ENCODE measurements at regions not wholly inside any gene's neighbourhood (a gene's known extent, or its start where the extent isn't known, plus 50 kb on each side); places are given as distances from the start of the nearest gene placed in this dataset.
A peak's percentile ranks its signal among the peaks of the same experiment; 100 is the strongest.

DNA sequence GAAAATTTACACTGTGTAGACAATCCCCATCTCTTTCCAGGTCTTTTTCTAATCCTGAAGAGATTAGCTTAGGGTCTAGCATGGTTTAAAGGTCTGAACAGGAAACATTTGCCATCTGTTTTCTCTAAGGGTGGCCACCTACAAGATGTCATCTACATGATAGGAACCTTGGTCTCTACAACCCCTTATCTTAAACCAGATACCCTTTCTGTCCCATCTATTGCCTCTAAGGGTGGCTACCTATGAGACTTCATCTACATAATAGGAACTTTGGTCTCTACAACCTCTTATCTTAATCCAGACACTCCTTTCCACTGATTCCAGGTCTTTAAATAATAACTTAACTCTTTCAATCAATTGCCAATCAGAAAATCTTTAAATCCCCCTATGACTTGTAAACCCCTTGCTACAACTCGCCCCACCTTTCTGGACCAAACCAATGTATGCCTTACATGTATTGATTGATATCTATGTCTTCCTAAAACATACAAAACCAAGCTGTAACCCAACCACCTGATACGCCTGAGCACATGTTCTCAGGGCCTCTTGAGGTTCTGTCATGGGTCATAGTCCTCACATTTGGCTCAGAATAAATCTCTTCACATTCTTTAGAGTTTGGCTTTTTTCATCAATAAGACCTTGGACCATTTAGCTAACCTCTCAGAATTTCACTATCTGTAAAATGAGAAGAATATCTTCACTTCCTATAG is 605.0 kb downstream of the TUSC7 start:
- DNase-seq: no peak

DNA sequence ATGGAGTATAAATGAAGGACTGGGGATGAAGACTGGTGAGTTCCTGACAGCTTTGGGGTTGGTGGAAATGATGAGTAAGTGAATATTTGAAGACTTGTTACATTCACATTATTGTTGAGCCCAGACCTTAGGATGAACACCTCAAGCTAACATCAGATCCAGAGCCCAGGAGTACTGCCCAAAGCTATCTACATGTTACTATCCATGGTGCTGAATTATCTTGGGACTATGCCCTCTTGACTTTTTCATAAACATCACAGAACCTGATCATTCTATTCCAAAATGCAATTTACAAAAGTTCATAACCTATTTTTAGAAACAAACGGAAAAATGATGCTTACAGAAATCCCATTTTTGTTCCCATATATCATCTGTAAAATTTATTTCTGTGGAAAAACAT is 613.3 kb downstream of the TUSC7 start:
- no peak for DNase-seq

DNA sequence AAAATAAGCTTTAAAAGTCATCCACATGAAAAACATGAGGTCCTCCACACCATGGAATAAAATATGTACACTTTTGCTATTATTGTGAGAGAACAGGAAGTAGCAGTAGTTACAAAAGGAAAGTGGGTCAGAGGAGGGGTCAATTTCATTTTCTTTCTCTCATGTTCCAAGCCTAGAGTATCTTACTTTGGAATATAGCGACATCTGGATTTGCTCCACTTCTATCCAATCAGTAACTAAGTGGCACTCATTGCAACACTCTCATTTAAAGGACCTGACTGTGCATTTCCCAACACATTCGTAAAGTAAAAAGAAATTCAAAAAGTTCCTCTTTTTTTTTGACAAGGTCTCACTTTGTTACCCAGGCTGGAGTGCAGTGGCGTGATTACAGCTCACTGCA is 637.3 kb downstream of the TUSC7 start:
- DNase-seq: no peak

DNA sequence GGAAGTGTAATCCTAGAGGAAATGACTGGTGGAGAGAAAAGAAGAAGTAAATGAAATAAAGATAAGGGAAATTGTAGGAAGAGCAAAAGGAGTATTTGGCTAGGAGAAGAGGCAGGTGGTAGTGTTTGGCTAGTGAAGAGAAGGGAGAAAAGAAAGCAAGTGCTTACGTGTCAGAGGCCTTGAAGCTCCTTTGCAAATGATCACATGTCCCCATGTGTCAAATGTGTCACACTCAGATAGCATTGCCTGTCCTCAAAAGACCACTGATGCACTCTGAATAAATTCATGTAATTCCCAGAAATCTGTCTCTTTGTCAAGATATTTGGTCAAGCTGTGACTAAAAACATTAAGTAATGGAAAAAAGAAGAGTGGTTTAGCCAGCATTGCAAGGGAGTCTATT is 639.3 kb downstream of the TUSC7 start:
- DNase-seq: no peak

DNA sequence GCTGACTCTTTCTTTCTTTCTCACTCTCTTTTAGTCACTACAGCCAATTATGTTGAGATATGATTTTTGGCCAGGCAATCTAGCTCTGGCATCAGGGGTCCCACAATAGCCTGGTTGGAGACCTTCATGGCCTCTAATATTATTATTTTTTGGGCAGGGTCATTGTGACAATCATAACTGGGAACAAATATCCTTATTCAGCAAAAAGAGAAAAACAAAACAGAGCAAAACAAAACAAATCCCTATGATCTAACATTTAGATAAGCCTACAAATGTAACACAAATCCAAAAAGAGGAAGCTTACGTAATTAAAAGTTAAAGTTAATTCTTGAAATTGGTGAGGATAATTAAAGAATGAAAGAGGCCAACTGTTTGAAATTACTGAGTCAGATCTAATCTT is 640.0 kb downstream of the TUSC7 start:
- DNase-seq: no peak

DNA sequence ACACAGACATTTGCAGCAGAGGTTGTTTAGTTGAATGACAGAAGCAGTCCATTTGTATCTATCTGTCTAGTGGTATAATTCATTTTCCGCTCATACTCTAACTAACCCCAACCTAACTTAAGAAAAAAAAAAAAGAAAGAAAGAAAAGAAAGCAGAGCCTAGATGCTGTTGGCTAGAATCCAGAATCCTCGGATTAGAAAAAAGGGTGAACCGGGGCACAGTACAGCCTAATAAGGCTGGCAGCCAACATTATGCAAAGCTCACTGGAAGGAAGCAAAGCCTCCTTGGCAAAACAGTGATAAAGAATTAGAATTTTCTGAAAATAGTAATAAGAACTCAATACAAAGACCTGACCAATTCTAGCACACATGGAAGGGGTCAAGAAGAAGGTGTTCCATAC is 640.8 kb downstream of the TUSC7 start:
- no peak for DNase-seq

DNA sequence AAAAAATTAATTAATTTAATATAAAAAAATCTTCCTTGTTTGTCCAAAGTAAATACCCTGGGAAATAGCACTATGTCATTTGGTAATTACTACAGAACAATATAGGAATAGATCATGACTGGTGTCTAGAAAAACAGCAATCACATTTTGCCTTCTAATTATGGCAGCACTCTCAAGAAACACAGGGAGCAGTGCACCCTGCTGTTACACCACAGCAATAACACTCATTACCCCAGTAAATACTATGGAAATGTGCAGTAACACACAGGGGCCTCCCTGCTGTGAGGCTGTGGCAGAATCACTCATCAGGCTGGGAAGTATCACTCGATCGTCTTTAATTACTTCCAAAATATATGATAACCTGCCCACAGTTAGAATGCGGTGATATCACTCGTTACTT is 646.0 kb downstream of the TUSC7 start:
- DNase-seq: peak; percentile 53 to 90 (median 65)

DNA sequence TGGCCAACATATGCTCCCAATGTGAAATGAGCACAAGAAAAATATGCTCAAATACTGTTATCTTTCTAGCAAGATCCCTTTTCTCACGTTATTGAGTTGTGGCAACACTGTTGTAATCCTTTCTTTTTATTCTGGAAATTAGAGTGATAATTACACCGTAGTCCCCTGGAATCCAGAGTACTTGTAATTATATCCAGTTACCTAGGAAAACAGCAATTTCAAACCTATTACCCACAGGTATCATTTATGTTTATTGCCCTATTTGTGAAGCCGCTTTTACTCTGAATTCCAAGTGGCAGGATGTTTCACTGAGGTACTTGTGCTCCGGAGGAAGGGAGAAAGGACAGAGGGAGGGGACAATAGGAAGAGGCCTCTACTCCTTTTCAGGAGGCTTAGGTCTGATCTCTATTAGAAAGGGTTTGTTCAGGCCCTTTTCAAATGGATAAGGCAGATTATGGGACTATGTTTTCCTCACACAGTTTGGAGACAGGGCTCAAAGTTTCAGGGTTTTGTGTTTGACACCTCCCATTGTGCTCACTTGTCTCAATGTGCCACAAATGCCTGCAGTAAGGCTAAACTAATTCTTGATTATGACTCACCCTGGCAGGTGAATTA is 646.6 kb downstream of the TUSC7 start:
- DNase-seq: peak in 2 of 3 experiments; percentile 31 to 82

DNA sequence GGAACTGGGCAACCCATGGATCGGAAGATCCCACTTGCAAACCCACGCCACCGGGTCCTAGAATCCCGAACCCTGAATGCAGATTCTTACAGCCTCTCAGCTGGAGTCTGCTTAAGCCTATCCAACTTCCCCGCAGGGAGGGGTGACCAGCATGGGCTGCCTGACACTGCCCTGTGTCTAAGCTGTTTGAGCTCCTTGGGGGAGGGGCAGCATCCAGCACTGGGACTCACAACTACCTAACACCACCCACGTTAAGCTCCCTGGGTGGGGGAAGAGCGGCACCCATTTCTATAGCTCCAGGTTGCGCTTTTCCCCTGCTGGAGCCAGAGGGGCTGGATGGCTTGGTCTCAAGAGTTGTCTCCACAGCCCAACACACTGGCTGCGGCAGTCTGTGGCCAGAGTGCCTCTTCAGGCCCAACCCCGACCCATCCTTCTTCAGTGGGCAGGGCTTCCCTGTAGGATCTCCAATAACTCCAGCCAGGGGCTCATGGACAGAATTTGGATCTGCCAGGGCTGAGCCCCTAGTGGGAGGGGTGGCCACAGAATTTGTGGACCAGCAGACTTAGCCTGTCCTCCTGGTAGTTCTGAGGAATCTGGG is 649.2 kb downstream of the TUSC7 start:
- no peak for DNase-seq

DNA sequence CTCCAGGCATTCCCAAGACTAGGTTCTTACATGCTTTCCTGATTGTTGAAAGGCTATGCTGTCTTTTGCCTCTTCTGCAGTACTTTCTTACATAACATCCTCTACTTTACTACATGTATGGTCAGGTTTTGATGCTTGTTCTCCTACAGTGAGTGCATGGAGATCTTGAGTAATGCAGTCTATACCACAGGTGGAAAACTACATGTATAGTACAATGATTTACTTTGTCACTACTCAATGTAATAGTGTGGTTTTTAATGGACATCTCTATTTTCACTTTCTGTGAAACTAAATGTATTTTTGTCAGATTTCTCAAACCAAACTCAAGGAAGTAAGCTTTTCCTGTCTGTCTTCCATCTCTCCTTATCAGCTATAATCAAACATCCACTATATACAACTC is 657.0 kb downstream of the TUSC7 start:
- no peak for DNase-seq

DNA sequence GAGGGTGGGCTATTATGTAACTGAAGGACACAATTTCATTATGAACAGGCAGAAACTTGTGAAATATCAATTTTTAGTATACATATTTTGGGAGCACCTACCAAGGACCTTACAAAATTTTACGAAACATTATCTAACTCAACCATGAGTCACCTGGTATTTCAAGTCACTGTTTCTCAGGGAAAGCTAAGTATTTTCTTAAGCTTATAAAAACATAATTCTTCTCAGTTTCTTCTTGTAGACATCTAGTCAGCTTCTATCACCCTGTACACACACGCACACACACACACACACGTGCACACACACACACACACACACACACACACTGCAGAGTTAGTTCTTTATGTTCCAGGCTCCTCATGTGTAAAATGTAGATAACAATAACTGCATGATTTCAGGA is 658.3 kb downstream of the TUSC7 start:
- DNase-seq: no peak

DNA sequence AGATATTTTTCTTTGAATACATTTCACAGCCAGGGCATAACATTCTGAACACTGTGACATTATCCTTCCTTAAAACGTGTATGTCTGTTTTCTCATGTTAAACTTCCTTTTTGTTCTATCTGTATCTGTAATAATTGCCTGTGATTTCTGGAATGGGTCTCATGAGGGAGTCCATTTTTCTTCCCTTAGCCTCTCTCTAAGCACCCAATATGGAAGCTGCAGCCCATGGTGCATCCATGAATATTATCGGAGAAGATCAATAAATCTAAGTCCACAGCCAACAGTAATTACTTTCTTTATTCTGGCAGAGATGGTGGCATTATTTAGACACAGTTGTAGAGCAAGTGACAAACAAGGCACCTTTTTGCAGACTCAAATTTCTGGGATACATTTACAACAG is 671.1 kb downstream of the TUSC7 start:
- no peak for DNase-seq

DNA sequence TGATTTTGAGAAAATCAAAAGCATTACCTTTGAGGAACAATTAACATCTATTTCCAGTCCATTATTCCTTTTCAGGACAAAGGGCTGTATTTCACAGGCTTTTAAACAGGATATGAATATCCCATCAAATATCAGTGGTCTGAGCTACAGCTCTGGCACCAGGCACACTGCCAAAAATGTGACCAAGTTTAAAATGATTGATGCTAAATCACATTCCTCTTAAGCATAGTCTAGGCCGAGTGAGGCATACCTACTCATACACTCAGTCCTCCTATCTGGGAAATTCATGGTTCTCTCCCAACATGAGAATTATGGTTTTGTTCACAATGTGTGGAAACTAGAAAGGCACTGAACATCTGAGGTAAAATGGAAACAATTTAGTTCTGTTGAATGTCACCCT is 683.5 kb downstream of the TUSC7 start:
- no peak for DNase-seq

DNA sequence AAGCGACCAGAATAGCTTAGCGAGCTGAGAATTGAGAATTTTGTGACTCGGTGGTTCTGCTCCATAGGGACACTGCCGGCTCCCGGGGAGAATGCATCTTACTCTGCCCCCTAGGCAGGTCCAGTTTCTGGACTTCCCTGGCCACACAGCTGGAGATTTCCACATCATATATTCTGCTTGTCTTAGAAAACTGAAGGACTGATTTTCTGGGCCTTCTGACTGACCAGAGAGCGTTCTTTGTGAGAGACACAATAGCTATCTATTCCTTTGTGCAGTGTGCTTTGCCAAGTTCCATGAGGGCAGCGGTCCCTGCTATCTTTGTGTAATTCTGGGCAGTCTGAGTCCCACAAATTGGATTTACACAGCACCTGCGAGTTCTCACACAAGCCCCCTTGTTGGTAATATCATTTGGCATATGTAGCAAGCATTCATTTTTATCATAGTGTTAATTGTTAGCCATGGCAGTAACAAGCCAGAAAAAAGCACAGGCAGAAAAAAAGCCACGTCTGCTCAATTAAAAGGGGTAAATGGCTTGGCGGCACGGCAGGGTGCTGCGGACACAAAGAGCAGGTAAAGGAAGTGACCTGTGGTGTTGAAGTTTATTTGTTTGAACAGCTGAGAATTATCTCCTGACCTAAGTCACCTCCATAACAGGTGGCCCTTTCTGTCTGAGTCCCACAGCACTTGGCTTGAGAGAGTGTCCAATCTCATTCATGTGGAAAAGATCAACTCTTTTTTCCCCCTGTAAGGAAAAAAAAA is 688.7 kb downstream of the TUSC7 start:
- peak; percentile 67 to 98 (median 90) for DNase-seq

DNA sequence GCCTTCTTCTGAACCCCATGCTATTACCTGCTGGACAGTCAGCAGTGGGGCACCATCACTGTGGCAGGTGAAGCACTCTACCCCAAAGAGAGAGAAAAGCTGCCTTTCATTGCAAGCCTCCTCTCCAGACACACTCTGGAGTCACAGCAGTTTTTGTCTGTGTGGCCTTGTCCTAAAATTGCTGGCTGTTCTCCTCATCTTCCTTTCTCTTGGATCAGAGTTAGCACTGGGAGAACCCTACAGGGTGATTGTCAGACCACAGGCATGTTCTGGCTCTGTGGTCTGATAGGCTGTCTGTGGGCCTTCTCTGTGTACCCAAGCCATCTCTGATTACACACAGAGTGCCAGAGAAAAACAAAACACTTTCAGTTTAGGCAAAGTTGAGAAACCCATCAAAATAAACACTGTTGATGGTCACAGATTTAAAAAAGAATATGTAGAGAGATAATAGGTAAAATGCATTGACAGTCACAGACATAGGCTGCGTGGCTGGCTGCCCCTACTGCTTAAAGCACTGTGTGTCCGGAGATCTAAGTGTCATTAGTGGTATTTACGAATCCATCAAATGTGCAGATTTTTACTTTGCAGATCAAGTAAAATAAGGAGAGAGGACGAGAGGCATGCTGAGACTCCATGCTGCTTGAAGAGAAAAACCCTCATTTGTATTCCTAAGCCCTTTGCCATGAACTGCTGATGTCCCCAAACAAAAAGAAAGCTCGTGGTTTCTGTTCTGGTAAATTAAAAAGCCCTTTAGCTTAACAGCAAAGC is 689.9 kb downstream of the TUSC7 start:
- peak; percentile 66 to 75 (median 73) for DNase-seq

DNA sequence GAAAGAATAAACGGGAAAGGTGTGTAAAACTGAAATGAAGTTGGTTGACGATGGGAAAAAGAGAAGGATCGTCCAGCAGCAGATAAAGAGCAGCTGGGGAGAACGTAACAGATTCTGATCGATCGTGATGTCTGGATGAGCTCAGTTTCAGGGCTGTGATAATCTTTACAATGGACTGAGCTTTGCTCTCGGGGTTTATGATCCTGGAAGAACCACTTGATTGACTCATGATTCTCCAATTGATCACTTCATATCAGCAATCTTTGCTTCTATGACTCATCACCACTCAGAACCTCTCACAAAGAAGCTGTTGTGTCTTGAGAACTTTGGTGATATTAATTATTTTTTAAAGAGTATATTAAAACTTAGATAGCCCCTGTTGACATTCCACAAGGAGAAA is 690.7 kb downstream of the TUSC7 start:
- DNase-seq: no peak

DNA sequence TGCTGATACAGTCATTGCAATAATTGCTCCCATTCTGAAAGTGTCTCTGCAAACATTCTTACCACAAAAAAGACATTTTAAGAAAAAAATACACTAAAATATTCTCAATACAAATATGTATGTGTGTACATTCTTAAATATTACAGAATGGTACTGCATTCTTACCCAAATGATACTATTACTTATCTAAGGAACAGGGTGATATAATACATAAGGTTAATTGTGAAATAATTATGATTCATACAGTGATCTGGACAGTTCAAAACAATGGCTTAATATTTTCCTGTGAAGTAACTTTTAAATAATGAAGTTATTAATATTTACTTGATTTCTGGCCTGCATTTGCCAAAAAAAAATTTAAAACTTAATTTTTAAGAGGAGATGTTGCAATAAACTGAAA is 694.6 kb downstream of the TUSC7 start:
- peak in 1 of 3 experiments; percentile 22 for DNase-seq

DNA sequence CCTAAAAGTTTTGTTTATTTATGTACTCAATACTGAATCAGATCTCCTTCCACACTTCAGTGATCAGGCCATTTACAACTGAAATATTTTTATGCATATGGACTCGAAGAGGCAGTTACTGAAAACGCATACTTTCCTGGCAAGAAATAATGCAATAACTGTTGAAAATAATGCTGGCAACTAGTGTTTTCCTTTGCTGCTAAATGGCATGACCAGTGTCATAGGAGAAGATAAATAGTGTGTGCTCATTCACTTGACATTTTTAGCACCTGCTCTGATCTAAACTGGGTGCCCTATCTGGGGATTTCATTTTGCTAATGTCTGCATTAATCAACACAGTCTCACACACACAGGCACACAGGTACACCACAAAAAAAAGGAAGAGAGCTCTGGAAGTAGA is 695.2 kb downstream of the TUSC7 start:
- DNase-seq: peak; percentile 23 to 84 (median 37)

DNA sequence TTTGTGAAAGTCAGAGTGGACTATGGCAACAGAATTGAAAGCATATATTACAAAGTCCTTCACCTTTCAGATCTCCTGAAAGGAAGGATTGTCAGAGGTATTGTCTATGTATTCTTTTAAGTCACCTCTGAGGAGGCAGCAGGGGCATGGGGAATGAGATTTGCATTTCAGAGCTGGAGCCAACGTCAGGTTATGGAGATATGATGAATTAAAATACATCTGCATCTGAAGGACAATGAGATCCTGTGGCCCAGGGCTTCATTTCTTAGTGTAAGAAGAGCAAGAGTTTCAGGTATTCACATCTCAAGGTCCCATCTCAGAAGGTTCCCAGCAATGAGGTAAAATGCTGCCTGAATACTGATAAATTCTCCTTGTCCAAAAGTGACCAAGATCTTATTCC is 695.8 kb downstream of the TUSC7 start:
- peak in 1 of 3 experiments; percentile 28 for DNase-seq

DNA sequence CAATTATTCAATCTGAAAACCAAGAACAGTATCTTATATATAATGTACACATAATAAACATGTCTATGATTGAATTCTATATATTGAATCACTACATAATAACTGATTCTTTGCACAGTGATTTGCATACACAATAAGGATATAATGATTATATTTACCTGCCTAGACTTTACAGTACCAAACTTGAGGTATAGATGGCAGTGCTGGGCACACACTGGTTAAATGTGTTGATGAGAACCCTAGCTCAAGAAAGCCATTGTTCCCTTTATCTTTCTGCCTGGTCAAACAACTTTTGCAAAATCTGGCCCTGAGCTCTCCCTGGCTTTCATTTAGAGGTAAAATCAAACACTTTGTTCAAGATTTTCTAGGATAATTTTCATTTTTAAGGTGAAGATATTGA is 697.7 kb downstream of the TUSC7 start:
- DNase-seq: peak in 2 of 3 experiments; percentile 11 to 13

DNA sequence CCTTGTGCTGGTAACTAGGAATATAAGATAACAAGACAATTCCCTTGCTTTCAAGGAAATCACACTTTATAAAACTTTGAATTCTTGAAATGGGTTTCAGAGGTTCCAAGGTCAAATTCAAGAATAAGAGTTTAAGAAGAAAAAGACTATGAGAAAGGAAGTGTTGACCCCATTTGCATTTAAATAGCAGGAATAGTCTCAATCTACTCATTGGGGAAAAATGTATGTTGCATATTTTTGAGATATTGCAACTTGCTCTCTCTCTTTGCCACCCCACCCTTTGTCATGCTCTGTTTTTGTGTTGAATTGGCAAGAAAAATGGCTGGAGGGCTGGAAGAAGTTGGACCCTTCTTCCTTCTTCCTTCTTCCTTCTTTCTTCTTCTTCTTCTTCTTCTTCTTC is 699.2 kb downstream of the TUSC7 start:
- DNase-seq: no peak

DNA sequence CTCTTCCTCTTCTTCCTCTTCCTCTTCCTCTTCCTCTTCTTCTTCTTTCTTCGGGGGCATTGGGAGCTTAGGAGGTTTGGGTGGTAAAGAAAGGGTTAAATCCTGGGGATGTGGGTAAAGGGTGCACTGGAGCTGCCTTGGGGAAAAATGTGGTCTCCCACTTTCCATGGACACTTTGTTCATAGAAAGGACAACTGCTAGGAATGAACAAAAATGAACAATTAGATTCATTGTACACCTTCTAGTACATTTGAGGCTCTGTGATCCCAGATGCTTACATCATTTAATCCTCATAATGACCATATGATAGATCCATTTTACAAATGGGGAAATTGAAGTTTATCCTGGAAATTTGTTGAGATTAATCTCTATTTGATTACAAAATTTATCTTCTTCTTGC is 699.7 kb downstream of the TUSC7 start:
- no peak for DNase-seq
